Thoracic aorta (tissue), 2 donors: ENCODE measurements at regions not wholly inside any gene's neighbourhood (a gene's known extent, or its start where the extent isn't known, plus 50 kb on each side); places are given as distances from the start of the nearest gene placed in this dataset.

Experiments used
- ATAC-seq: fragments of 150-250 bp; one replicate; pipeline ENCODE4 v1.8.0; 2017; ENCODE audit warnings: low read depth; ENCODE audit not compliant: insufficient number of reproducible peaks, low FRiP score
- DNase-seq: peaks from one replicate; pipeline ENCODE4 v3.0.0-alpha.2; 2020; ENCODE audit warnings: low spot score
- H3K27ac ChIP-seq, 2 donors: fragments of 200-600 bp; sonication (generic); 1 replicate in 1 of 2; 2 replicates in 1 of 2; pipeline ENCODE4 v1.5.1; 2016; ENCODE audit warnings: mild to moderate bottlenecking in 2 of 2, moderate library complexity in 2 of 2
- H3K27me3 ChIP-seq: fragments of 200-600 bp; sonication (generic); replicated peaks from 2 replicates; pipeline ENCODE4 v1.6.0; 2016; ENCODE audit warnings: mild to moderate bottlenecking; ENCODE audit not compliant: insufficient read depth
- H3K36me3 ChIP-seq: fragments of 200-600 bp; sonication (generic); one replicate; pipeline ENCODE4 v1.5.1; 2016
- H3K4me1 ChIP-seq, 2 donors: fragments of 200-600 bp; sonication (generic); 1 replicate in 1 of 2; 2 replicates in 1 of 2; pipeline versions ENCODE4 v1.5.1 to v1.6.0; 2016; ENCODE audit warnings: low read depth in 2 of 2, mild to moderate bottlenecking in 1 of 2; ENCODE audit not compliant: control insufficient read depth in 1 of 2
- H3K4me3 ChIP-seq: fragments of 200-600 bp; sonication (generic); 2 replicates; pipeline ENCODE4 v1.5.1; 2016; ENCODE audit warnings: mild to moderate bottlenecking
- H3K9me3 ChIP-seq: fragments of 200-600 bp; sonication (generic); 2 replicates; pipeline ENCODE4 v1.5.1; 2016
- TF ChIP-seq, protein P1 (sequence below): fragments of 200-600 bp; sonication (generic); IDR thresholded peaks from one replicate; pipeline ENCODE4 v1.5.1; 2019; ENCODE audit warnings: antibody characterized with exemption

GRCh38 chr7:155147172-155147571 is 77.0 kb downstream of the HTR5A start:
- Histone ChIP-seq H3K4me1 (no peaks in the 10 kb centered on the region), H3K4me3 (no peak overlapping the region), H3K36me3 (no peaks in the 10 kb centered on the region), H3K27ac (no peak overlapping the region), H3K27me3 (no peaks in the 10 kb centered on the region), H3K9me3 (no peaks in the 10 kb centered on the region)
- DNase-seq (no peak), ATAC-seq (no peak)
- TF ChIP-seq, protein P1, sequence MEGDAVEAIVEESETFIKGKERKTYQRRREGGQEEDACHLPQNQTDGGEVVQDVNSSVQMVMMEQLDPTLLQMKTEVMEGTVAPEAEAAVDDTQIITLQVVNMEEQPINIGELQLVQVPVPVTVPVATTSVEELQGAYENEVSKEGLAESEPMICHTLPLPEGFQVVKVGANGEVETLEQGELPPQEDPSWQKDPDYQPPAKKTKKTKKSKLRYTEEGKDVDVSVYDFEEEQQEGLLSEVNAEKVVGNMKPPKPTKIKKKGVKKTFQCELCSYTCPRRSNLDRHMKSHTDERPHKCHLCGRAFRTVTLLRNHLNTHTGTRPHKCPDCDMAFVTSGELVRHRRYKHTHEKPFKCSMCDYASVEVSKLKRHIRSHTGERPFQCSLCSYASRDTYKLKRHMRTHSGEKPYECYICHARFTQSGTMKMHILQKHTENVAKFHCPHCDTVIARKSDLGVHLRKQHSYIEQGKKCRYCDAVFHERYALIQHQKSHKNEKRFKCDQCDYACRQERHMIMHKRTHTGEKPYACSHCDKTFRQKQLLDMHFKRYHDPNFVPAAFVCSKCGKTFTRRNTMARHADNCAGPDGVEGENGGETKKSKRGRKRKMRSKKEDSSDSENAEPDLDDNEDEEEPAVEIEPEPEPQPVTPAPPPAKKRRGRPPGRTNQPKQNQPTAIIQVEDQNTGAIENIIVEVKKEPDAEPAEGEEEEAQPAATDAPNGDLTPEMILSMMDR = no peak

GRCh38 chr7:155147624-155148023 is 77.5 kb downstream of the HTR5A start:
- Histone ChIP-seq H3K27me3 (no peaks in the 10 kb centered on the region), H3K36me3 (no peaks in the 10 kb centered on the region), H3K4me1 (no peaks in the 10 kb centered on the region), H3K27ac (no peak overlapping the region), H3K4me3 (no peak overlapping the region), H3K9me3 (no peaks in the 10 kb centered on the region)
- TF ChIP-seq, protein P1 = no peak
- ATAC-seq (no peak), DNase-seq (no peak)

DNA sequence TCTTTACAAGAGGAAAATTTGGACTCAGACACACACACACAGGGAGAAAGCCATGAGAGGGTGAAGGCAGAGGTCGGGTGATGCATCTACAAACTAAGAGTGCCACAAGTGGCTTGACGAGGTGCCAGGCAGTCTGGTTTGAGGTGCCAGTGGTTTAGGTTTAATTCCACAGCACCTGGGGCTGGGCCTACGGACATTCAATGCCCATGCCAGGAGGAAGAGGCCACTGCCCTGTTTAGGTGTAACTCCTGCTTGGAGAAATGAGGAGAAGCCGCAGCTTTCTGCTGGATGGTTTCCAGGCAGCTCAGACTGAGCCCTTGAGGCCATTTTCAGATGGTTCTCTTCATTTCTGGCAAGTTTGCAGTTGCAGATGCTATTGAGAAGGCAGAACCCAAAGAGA is 83.6 kb downstream of the HTR5A start:
- Histone ChIP-seq H3K27me3 (no peaks in the 10 kb centered on the region), H3K4me1 (no peaks in the 10 kb centered on the region), H3K36me3 (no peaks in the 10 kb centered on the region), H3K27ac (no peak overlapping the region), H3K9me3 (no peaks in the 10 kb centered on the region), H3K4me3 (no peak overlapping the region)
- no peak for DNase-seq
- TF ChIP-seq, protein P1 = no peak
- ATAC-seq = no peak

DNA sequence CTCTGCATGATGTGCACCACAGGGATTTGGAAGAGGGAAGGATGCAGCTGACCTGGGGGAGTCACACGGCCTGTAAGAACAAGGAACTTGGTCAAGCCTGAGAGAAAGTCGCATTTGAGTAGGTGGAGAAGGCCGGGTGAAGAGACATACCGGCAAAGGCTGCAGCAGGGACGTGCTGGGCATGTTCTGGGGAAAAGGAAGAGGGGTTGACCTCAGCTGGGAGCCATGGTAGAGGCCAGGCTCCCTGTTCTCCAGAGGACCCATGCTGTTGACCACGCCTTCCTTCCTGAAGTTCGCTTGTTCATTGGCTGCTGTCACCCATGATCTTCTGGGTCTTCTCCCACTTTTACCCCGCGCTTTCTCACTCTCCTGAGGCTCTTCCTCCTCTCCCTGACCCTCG is 84.5 kb downstream of the HTR5A start:
- ATAC-seq (no peak), DNase-seq (no peak)
- H3K36me3 ChIP-seq = no peaks in the 10 kb centered on the region
- TF ChIP-seq, protein P1 = no peak
- no peak overlapping the region for H3K27ac ChIP-seq
- H3K4me3 ChIP-seq = no peak overlapping the region
- H3K9me3 ChIP-seq = no peaks in the 10 kb centered on the region
- H3K27me3 ChIP-seq = no peaks in the 10 kb centered on the region
- H3K4me1 ChIP-seq = no peaks in the 10 kb centered on the region

- DNase-seq (no peak), ATAC-seq (no peak)
- H3K9me3 ChIP-seq = no peaks in the 10 kb centered on the region
- TF ChIP-seq, protein P1 = no peak
- H3K27ac ChIP-seq = no peak overlapping the region
- H3K36me3 ChIP-seq = no peaks in the 10 kb centered on the region
- no peaks in the 10 kb centered on the region for H3K27me3 ChIP-seq
- H3K4me3 ChIP-seq = no peak overlapping the region
- H3K4me1 ChIP-seq = no peaks in the 10 kb centered on the region
Observed at GRCh38 chr7:155161690-155162089, 91.6 kb downstream of the HTR5A start.
